ENCODE measurements at regions not wholly inside any gene's neighbourhood (a gene's known extent, or its start where the extent isn't known, plus 50 kb on each side); places are given as distances from the start of the nearest gene placed in this dataset.

DNA sequence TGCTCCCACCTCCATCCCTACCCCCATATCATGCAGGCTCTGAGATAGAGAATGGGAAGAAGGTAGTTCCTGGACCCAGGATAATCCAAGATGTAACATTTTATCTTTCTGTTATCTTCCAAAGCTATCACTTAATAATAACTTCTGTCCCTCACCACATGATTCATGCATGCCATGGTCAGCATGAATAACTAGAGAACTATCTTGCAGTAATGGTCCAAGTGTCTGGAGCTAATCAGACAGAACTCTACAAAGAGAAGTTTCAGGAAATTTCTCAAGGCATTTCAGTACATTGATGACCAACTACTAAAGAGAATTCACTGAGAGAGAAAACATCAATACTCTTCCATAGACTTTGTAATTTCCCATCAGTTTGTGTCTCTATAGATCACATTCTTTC is 1469.7 kb upstream of the PIK3C3 start:
- intact Hi-C loops (cut with micrococcal nuclease): no loop called here

GRCh38 chr18:40473221-40474029 is 1481.6 kb upstream of the PIK3C3 start:
- intact Hi-C loops (cut with micrococcal nuclease): no loop called here

DNA sequence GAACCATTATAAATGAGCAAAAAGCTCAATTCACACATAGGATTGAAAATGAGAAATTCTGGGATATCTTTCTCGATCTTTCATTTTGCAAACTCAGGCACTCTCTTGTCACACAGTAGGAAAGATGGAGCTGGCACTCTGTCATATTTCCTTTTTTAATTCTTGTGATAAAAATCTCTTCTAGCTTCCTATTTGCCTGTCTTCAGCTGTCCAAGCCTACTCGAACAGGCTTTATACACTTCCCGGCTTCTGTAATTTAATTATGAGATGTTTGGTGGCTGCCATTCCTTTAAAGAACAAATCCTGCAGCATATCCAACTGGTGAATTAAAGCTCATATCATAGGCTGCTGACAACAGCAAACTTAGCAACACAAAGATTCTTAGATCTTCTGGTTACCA is 1484.3 kb upstream of the PIK3C3 start:
- intact Hi-C loops (cut with micrococcal nuclease): no loop called here

DNA sequence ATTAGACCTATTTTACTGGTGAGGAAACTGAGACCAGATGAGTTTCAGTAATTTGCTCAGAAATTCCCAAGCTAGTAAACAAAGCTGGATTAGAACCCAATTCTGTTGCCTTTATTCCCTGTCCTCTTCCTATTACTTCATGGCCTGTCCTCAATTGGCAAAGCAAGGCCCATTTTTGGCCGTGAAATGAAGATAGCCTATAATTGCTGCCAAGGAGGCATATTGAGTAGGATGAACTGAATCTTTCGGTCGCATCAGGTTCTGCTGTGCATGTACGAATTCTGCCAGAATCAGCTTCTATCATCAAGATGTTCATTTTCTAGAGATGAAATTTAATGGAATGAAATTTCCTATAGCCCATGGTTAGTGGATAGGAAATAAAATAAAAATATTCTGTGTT is 1485.2 kb upstream of the PIK3C3 start:
- intact Hi-C loops (cut with micrococcal nuclease): no loop called here

DNA sequence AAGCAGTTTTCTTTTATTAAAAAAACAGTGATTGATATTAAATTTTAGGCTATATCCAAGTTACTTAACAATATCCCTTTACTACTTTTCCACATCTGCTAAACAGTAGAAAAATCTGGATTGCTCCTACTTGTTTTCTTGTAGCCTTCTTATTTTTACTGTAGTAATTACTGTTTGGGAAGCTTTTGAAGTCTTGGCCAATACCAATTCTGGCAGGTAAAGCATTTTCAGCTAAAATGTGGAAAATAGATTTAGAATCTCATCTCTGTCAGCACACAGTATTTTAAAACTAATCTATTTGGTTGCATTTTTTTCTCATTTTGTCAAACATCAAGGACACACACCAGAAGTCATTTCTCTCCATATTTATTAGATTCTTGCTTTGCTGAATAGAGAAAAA is 1485.7 kb upstream of the PIK3C3 start:
- intact Hi-C loops (cut with micrococcal nuclease): no loop called here

GRCh38 chr18:40464032-40464431 is 1491.0 kb upstream of the PIK3C3 start:
- intact Hi-C loops (cut with micrococcal nuclease): no loop called here

DNA sequence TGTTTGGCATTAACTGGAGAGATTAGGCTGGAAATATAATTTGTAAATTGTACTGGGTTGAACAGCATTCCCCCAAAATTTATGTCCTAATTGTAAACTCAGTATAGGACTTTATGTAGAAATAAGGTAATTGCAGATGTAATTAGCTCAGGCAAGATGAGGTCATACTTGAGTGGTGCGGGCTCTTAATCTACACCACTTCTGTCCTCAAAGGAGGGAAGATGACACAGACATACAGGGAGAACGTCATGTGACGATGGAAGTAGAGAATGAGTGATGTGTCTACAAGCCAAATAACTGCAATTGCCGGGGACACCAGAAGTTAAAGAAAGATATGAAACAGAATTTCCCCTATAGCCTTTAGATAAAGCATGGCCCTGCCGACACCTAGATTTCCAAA is 1501.1 kb upstream of the PIK3C3 start:
- intact Hi-C loops (cut with micrococcal nuclease): no loop called here

DNA sequence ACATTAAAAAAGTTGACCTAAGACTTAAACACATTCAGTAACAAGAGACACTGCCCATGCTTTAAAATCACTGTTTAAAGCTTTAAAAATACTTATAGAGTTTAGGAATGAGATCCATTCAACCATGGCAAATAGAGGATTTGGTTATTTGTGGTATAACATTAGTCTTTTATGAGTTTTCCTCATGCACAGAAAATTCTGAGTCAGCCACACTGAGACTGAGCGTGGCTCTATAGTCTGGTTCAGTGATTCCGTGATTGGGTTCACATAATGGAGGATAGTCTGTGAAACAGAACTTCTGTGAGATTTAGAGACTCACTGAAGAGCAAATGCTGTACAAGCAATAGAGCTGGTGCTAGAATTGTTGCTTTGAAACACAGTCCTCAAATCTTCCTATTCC is 1502.4 kb upstream of the PIK3C3 start:
- intact Hi-C loops (cut with micrococcal nuclease): no loop called here

DNA sequence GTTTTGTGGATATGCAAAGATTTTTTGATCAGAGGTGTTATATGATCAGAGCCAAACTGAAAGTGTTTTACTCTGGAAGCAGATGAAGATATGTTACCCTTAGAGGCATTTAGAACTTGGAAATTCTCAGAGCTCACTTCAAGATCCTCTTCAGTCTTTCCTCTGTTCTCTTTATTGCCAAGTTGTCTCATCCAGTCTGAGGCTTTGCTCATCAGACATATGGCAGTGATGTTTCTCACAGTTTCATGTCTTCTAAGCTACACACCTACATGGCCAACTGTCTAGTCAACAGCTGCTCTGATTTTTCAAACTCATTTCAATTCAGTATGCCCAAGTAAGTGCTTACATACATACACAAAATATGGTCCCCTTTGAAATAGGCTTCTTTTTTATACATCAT is 1504.3 kb upstream of the PIK3C3 start:
- intact Hi-C loops (cut with micrococcal nuclease): no loop called here

DNA sequence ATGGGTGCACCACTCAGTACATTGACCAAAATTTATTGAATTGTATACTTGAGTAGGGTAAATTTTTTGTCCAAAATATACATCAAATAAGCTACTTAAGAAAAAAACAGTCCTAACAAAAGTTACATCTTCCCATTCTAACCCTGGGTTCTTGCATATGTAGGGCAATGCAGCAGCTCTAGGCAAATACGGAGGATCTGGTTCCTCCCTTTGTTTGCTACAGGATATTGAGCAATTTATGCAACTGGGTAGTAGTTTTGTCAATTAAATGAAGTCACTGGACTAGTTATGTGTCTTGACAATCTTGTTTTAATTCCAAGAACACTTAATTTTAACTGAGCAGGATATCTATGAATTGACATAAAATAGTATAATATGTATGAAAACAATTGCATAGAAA is 1507.2 kb upstream of the PIK3C3 start:
- intact Hi-C loops (cut with micrococcal nuclease): no loop called here

DNA sequence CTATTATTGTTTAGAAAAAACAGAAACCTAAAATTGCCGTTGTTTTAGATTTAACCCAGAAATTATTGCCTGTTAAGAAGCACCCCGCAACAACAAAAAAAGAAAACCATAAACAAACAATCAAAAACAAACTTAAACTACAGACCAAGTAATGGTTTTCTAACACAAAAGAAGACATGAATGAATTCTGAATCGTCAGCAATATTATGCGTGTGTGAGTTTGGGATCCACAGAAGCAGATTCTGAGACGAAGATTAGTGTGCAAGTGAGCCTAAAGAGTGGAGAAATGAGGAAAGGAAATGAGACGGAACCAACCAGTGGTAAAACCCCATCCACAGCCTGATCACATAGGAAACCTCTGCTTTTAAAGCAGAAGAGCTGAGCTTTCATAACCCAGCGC is 1514.9 kb upstream of the PIK3C3 start:
- intact Hi-C loops (cut with micrococcal nuclease): no loop called here

DNA sequence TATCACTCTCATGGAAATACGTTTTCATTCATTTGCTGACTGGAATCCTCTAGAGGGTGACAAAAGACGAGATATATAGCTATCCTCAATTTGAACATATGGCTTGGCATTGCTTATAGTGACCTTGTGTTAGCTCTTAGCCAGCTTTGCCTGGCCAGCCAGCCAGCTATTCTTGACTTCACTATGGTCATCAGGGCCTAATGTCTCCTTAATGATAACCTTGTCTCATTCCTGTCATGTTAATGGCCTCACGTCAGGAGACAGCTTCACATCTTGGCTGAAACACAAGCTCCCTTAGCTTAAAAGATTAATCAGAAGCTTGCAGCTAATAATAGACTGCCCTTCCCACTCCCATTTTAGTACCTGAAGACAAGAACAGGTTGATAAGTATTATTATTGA is 1517.5 kb upstream of the PIK3C3 start:
- intact Hi-C loops (cut with micrococcal nuclease): loop anchor here (10.0 kb wide), 1 partner anchor 133 kb away; no protein-coding TSS in a partner anchor

GRCh38 chr18:40431071-40431985 is 1523.7 kb upstream of the PIK3C3 start:
- intact Hi-C loops (cut with micrococcal nuclease): loop anchor here (10.0 kb wide), 1 partner anchor 127 kb away; no protein-coding TSS in a partner anchor

GRCh38 chr18:40423291-40423690 is 1531.7 kb upstream of the PIK3C3 start:
- intact Hi-C loops (cut with micrococcal nuclease): loop anchor here (10.0 kb wide), 1 partner anchor 58 kb away; no protein-coding TSS in a partner anchor

- intact Hi-C loops (cut with micrococcal nuclease): loop anchor here (10.0 kb wide), 1 partner anchor 56 kb away; no protein-coding TSS in a partner anchor
These were observed 1534.4 kb upstream of the PIK3C3 start for GRCh38 chr18:40420675-40421074.

GRCh38 chr18:40417501-40417900 is 1537.5 kb upstream of the PIK3C3 start:
- intact Hi-C loops (cut with micrococcal nuclease): no loop called here

GRCh38 chr18:40415821-40416220 is 1539.2 kb upstream of the PIK3C3 start:
- intact Hi-C loops (cut with micrococcal nuclease): no loop called here

DNA sequence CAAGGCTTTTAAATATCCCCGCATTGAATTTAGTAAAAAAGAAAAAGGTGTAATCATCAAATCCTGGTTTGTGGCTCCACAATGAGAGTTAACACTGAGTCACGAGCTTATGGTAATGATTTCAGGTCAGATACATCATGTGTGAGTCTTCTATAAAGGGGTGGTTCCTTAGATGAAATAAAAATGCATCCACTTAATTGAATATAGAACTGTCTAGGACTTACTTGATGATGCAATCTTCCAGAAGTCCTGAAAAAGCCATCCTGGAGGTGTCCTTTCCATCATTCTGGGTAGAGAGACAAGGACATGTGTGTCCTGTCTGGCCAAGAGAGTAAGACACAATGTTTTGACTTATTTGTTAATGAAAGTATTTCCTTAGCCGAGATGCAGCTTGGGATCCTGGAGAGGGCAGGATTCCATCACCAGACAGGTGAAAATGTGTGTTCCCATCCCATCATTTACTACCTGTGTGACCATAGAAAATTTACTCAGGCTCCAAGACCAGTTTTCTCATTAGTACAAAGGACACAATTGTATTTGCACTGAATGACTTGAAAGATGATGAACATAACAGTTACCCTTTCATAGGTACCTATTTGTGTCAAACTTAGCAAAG is 1539.8 kb upstream of the PIK3C3 start:
- intact Hi-C loops (cut with micrococcal nuclease): no loop called here

GRCh38 chr18:40414155-40414754 is 1540.8 kb upstream of the PIK3C3 start:
- intact Hi-C loops (cut with micrococcal nuclease): no loop called here

GRCh38 chr18:40413160-40413559 is 1541.9 kb upstream of the PIK3C3 start:
- intact Hi-C loops (cut with micrococcal nuclease): no loop called here

GRCh38 chr18:40412410-40412809 is 1542.6 kb upstream of the PIK3C3 start:
- intact Hi-C loops (cut with micrococcal nuclease): no loop called here
